Neural progenitor cell (in vitro differentiated cells): ENCODE measurements at regions not wholly inside any gene's neighbourhood (a gene's known extent, or its start where the extent isn't known, plus 50 kb on each side); places are given as distances from the start of the nearest gene placed in this dataset.

Experiments used
- CTCF ChIP-seq: fragments of 200-600 bp; sonication (generic); IDR thresholded peaks from 2 replicates; pipeline ENCODE4 v1.5.1; 2017; ENCODE audit warnings: antibody characterized with exemption, mild to moderate bottlenecking
- EZH2 ChIP-seq: fragments of 200-600 bp; sonication (generic); IDR thresholded peaks from 2 replicates; pipeline ENCODE4 v1.6.1; 2017; ENCODE audit warnings: antibody characterized with exemption, mild to moderate bottlenecking, moderate library complexity
- EZH2phosphoT487 ChIP-seq: fragments of 200-600 bp; sonication (generic); IDR thresholded peaks from 2 replicates; pipeline ENCODE4 v1.6.1; 2017; ENCODE audit warnings: antibody characterized with exemption

- no peak for TF ChIP-seq CTCF
- TF ChIP-seq EZH2 = no peak
- TF ChIP-seq EZH2phosphoT487 = no peak
These were observed 1319.7 kb upstream of the TENM3 start for GRCh38 chr4:180923486-180923885.
